Astrocyte (in vitro differentiated cells and primary cell): ENCODE measurements at regions not wholly inside any gene's neighbourhood (a gene's known extent, or its start where the extent isn't known, plus 50 kb on each side); places are given as distances from the start of the nearest gene placed in this dataset.
A peak's percentile ranks its signal among the peaks of the same experiment; 100 is the strongest.

ENCODE experiments used
- DNase-seq: peaks from one replicate; pipeline ENCODE4 v3.0.0-alpha.2; 2010; ENCODE audit warnings: low read depth
- FAIRE-seq: peaks from 2 replicates; lab custom pipeline; 2011; peaks lifted over from hg19 to GRCh38; lab: Jason Lieb, UNC
- H2AFZ ChIP-seq: 2 replicates; pipeline ENCODE4 v1.6.0; 2012; ENCODE audit warnings: low read depth, low read length, inconsistent platforms
- H3K27ac ChIP-seq: 2 replicates; pipeline ENCODE4 v1.5.1; 2011; ENCODE audit warnings: low read depth, low read length, inconsistent platforms
- H3K27me3 ChIP-seq: 2 replicates; pipeline ENCODE4 v1.6.0; 2011; ENCODE audit warnings: low read length, inconsistent platforms; ENCODE audit not compliant: insufficient read depth
- H3K36me3 ChIP-seq: 2 replicates; pipeline ENCODE4 v1.5.1; 2011; ENCODE audit warnings: low read length, inconsistent platforms; ENCODE audit not compliant: insufficient read depth
- H3K4me1 ChIP-seq: 2 replicates; pipeline ENCODE4 v1.5.1; 2011; ENCODE audit warnings: low read length, inconsistent platforms; ENCODE audit not compliant: insufficient read depth
- H3K4me2 ChIP-seq: 2 replicates; pipeline ENCODE4 v1.6.0; 2012; ENCODE audit warnings: low read length, inconsistent platforms
- H3K4me3 ChIP-seq: 2 replicates; pipeline ENCODE4 v1.5.1; 2011; ENCODE audit warnings: low read depth, mild to moderate bottlenecking, low read length, inconsistent platforms; ENCODE audit not compliant: insufficient read depth
- H3K79me2 ChIP-seq: 2 replicates; pipeline ENCODE4 v1.6.0; 2012; ENCODE audit warnings: mild to moderate bottlenecking, low read length, inconsistent platforms; ENCODE audit not compliant: insufficient read depth
- H3K9ac ChIP-seq: 2 replicates; pipeline ENCODE4 v1.6.0; 2012; ENCODE audit warnings: mild to moderate bottlenecking, low read length, inconsistent platforms
- H3K9me3 ChIP-seq: 2 replicates; pipeline ENCODE4 v1.5.1; 2012; ENCODE audit warnings: low read depth, mild to moderate bottlenecking, low read length, inconsistent platforms; ENCODE audit not compliant: insufficient read depth
- H4K20me1 ChIP-seq: 2 replicates; pipeline ENCODE4 v1.6.0; 2012; ENCODE audit warnings: low read length, inconsistent platforms; ENCODE audit not compliant: insufficient read depth
- H3K27ac Mint-ChIP-seq: one replicate; pipeline ENCODE4 v1.8.0; 2021; ENCODE audit warnings: mild to moderate bottlenecking, mixed read lengths; ENCODE audit not compliant: unreplicated experiment
- H3K27me3 Mint-ChIP-seq: one replicate; pipeline ENCODE4 v1.8.0; 2021; ENCODE audit warnings: low read depth, mixed read lengths; ENCODE audit not compliant: unreplicated experiment
- H3K36me3 Mint-ChIP-seq: one replicate; pipeline ENCODE4 v1.8.0; 2021; ENCODE audit warnings: low read depth, mixed read lengths; ENCODE audit not compliant: unreplicated experiment
- H3K4me1 Mint-ChIP-seq: one replicate; pipeline ENCODE4 v1.8.0; 2021; ENCODE audit warnings: low read depth, mixed read lengths; ENCODE audit not compliant: unreplicated experiment
- H3K4me3 Mint-ChIP-seq: one replicate; pipeline ENCODE4 v1.8.0; 2021; ENCODE audit warnings: mild to moderate bottlenecking, moderate library complexity, mixed read lengths; ENCODE audit not compliant: unreplicated experiment
- H3K9me3 Mint-ChIP-seq: one replicate; pipeline ENCODE4 v1.8.0; 2021; ENCODE audit warnings: mild to moderate bottlenecking, mixed read lengths; ENCODE audit not compliant: unreplicated experiment
- CTCF ChIP-seq: IDR thresholded peaks from 2 replicates; pipeline ENCODE4 v1.5.1; 2011; ENCODE audit warnings: low read depth, mild to moderate bottlenecking, inconsistent platforms, low read length, moderate library complexity; ENCODE audit not compliant: insufficient read depth
- EZH2 ChIP-seq: IDR thresholded peaks from 2 replicates; pipeline ENCODE4 v1.6.1; 2012; ENCODE audit warnings: mild to moderate bottlenecking, low read length, inconsistent platforms; ENCODE audit not compliant: insufficient read depth

DNA sequence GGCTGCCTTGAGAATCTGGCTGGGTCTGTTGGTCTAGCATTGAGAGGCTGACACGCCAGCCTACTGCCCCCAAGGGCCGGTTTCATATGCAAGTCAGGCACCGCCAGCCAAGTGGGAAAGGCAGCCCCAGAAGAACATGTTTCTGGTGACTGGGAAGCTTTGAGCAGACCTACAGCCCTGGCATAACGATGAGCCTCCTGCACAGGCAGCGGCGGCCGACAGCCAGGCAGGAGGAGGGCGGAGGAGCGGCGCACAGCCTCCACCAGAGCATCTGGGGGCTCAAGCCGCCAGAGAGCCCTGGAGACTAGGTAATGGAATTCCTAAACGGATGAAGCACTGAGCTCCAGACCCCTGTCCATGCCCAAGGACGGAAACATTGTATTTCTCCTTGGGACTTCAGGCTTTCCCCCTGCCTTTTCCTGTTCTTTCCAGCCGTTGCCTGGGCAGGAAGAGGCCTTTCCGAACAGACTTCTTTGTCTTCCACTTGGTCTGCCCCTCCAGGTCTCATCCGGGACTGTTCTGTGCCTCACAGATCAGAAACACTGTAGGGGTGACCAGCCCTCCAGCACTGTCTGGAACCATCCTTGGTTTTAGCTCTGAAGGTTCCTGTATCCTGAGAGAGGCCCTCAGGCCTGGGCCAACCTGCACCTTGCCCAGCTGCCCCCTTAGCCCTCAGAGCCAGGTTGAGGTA is 59.5 kb downstream of the IRF2BP2 start:
- Histone ChIP-seq H3K27me3 (no peaks in the 10 kb centered on the region), H3K4me2 (no peak overlapping the region), H3K4me3 (no peak overlapping the region), H3K27ac (no peak overlapping the region), H3K79me2 (no peaks in the 10 kb centered on the region), H3K9me3 (no peaks in the 10 kb centered on the region), H2AFZ (peak overlapping the region; percentile 50), H3K36me3 (no peaks in the 10 kb centered on the region), H3K4me1 (peaks cover 22% of the 10 kb centered on the region), H4K20me1 (no peaks in the 10 kb centered on the region), H3K9ac (no peak overlapping the region)
- TF ChIP-seq EZH2, result no peak
- peaks cover 3% of the 10 kb centered on the region for H3K27me3 Mint-ChIP-seq
- no peak overlapping the region for H3K27ac Mint-ChIP-seq
- peaks cover 5% of the 10 kb centered on the region for H3K36me3 Mint-ChIP-seq
- H3K4me1 Mint-ChIP-seq, result peaks cover 40% of the 10 kb centered on the region
- H3K9me3 Mint-ChIP-seq, result no peaks in the 10 kb centered on the region
- DNase-seq (no peak), FAIRE-seq (no peak)
- no peak overlapping the region for H3K4me3 Mint-ChIP-seq

- Histone ChIP-seq H3K36me3 (no peaks in the 10 kb centered on the region), H4K20me1 (no peaks in the 10 kb centered on the region), H3K4me1 (peaks cover 31% of the 10 kb centered on the region), H3K9ac (no peak overlapping the region), H3K4me3 (no peak overlapping the region), H3K9me3 (no peaks in the 10 kb centered on the region), H3K27ac (no peak overlapping the region), H3K27me3 (no peaks in the 10 kb centered on the region), H3K79me2 (no peaks in the 10 kb centered on the region), H3K4me2 (no peak overlapping the region), H2AFZ (no peak overlapping the region)
- Mint-ChIP-seq H3K4me1 (peaks cover 41% of the 10 kb centered on the region), H3K36me3 (peaks cover 5% of the 10 kb centered on the region), H3K9me3 (no peaks in the 10 kb centered on the region), H3K27ac (no peak overlapping the region), H3K4me3 (no peak overlapping the region), H3K27me3 (peaks cover 3% of the 10 kb centered on the region)
- no peak for DNase-seq
- no peak for TF ChIP-seq CTCF
- TF ChIP-seq EZH2, result no peak
- no peak for FAIRE-seq
Measured at GRCh38 chr1:234549447-234550021, 60.4 kb downstream of the IRF2BP2 start.

DNA sequence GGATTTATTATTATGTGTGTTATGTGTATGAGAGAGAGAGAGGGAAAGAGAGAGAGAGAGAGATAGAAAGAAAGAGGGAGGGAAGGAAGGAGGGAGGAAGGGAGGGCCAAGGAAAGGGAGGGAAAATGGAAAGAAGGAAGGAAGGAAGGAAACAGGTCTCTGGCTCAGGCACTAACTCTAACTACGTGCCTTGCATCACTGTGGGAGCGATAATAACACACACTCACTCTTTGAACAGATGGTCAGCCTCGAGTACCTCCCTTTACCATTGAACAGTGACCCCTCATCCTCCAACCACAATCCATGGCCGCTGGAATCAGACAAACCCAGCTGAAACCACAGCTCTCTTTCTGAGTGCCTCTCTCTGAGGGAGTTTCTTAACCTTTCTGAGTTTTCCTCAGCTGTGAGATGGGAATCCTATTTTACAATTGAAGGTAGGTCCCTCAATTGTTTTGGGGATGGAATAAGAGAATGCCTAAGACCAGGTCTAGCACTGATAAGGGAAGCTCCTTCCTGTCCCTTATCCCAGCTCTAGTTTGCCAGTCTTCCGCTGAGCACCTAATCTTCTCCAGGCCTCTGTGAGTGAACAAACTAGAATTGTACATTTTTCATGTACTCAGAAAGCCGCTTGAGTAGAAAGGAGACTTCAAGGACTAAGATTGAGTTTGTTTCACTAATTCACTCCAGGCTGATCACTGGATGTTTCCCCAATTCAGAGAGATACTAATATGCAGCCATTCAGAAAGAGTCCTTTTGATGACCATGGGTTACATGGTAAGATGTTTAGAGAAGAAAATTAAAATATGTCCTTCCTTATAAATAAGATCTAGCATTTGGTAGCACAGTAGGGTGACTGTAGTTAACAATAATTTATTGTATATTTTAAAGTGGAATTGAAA is 62.8 kb downstream of the IRF2BP2 start:
- no peak overlapping the region for H2AFZ ChIP-seq
- no peak overlapping the region for H3K27ac ChIP-seq
- no peaks in the 10 kb centered on the region for H3K79me2 ChIP-seq
- no peaks in the 10 kb centered on the region for H3K9me3 ChIP-seq
- FAIRE-seq (no peak), DNase-seq (peak; percentile 85)
- no peaks in the 10 kb centered on the region for H3K36me3 ChIP-seq
- H3K9me3 Mint-ChIP-seq, result no peaks in the 10 kb centered on the region
- H4K20me1 ChIP-seq, result no peaks in the 10 kb centered on the region
- H3K4me3 Mint-ChIP-seq, result no peak overlapping the region
- H3K4me2 ChIP-seq, result no peak overlapping the region
- H3K27me3 ChIP-seq, result no peaks in the 10 kb centered on the region
- peaks cover 6% of the 10 kb centered on the region for H3K27me3 Mint-ChIP-seq
- H3K4me3 ChIP-seq, result no peak overlapping the region
- H3K9ac ChIP-seq, result no peak overlapping the region
- H3K36me3 Mint-ChIP-seq, result peaks cover 5% of the 10 kb centered on the region
- no peak for TF ChIP-seq EZH2
- TF ChIP-seq CTCF, result no peak
- H3K4me1 ChIP-seq, result peaks cover 25% of the 10 kb centered on the region
- peak overlapping the region; percentile 82 for H3K27ac Mint-ChIP-seq
- peaks cover 37% of the 10 kb centered on the region for H3K4me1 Mint-ChIP-seq
